HG02885 (cell line): ENCODE measurements at regions not wholly inside any gene's neighbourhood (a gene's known extent, or its start where the extent isn't known, plus 50 kb on each side); places are given as distances from the start of the nearest gene placed in this dataset.
"Not testable (repeated sequence)": the region's sequence is repeated elsewhere in the genome, so short reads cannot be mapped to it uniquely, and the experiment has no call there.

Source experiments
- ATAC-seq: cut with Tn5 transposase; IDR thresholded peaks from one replicate; pipeline ENCODE4 v1.9.1; 2021; ENCODE audit warnings: mild to moderate bottlenecking; ENCODE audit not compliant: unreplicated experiment, poor library complexity

- no peak for ATAC-seq
These were observed 450.1 kb downstream of the PLK2 start for GRCh38 chr5:58009754-58010153.

- no peak for ATAC-seq
These were observed 457.6 kb downstream of the PLK2 start for GRCh38 chr5:58002323-58002722.

- no peak for ATAC-seq
These were observed 466.0 kb downstream of the PLK2 start for GRCh38 chr5:57993866-57994265.

GRCh38 chr5:57989378-57989777, 470.5 kb downstream of the PLK2 start:
- no peak for ATAC-seq

GRCh38 chr5:57988813-57989212, 471.1 kb downstream of the PLK2 start:
- no peak for ATAC-seq

GRCh38 chr5:57987552-57987951, 472.3 kb downstream of the PLK2 start:
- ATAC-seq: no peak

- no peak for ATAC-seq
These were observed 473.0 kb downstream of the PLK2 start for GRCh38 chr5:57986761-57987341.

GRCh38 chr5:57983426-57983825, 476.5 kb downstream of the PLK2 start:
- no peak for ATAC-seq

- ATAC-seq: no peak
These were observed 480.2 kb downstream of the PLK2 start for GRCh38 chr5:57979671-57980070.

GRCh38 chr5:57976506-57976905, 483.4 kb downstream of the PLK2 start:
- no peak for ATAC-seq

GRCh38 chr5:57972099-57972498, 487.8 kb downstream of the PLK2 start:
- ATAC-seq: not testable (repeated sequence)

GRCh38 chr5:57960569-57960968, 478.0 kb upstream of the ACTBL2 start:
- no peak for ATAC-seq

GRCh38 chr5:57956636-57957035, 474.0 kb upstream of the ACTBL2 start:
- no peak for ATAC-seq

GRCh38 chr5:57955511-57955910, 472.9 kb upstream of the ACTBL2 start:
- no peak for ATAC-seq

GRCh38 chr5:57953792-57954191, 471.2 kb upstream of the ACTBL2 start:
- no peak for ATAC-seq

- no peak for ATAC-seq
These were observed 468.1 kb upstream of the ACTBL2 start for GRCh38 chr5:57950616-57951228.

GRCh38 chr5:57948091-57948490, 465.5 kb upstream of the ACTBL2 start:
- no peak for ATAC-seq

- ATAC-seq: no peak
These were observed 464.6 kb upstream of the ACTBL2 start for GRCh38 chr5:57947181-57947580.

GRCh38 chr5:57940879-57941278, 458.3 kb upstream of the ACTBL2 start:
- ATAC-seq: no peak

- ATAC-seq: no peak
These were observed 457.6 kb upstream of the ACTBL2 start for GRCh38 chr5:57940236-57940635.

- no peak for ATAC-seq
These were observed 457.2 kb upstream of the ACTBL2 start for GRCh38 chr5:57939771-57940170.

GRCh38 chr5:57939335-57939734, 456.7 kb upstream of the ACTBL2 start:
- ATAC-seq: no peak
